ENCODE measurements at regions not wholly inside any gene's neighbourhood (a gene's known extent, or its start where the extent isn't known, plus 50 kb on each side); places are given as distances from the start of the nearest gene placed in this dataset.

- no peak for TF ChIP-seq CTCF (conservative IDR thresholded peaks at IDR 0.05 in 1 of 2, IDR thresholded peaks at IDR 0.05 in 1 of 2; ENCODE audit: extremely low read depth in 1 of 2, insufficient read depth in 1 of 2, low read depth in 1 of 2, low read length in 2 of 2)
- no peak for TF ChIP-seq EZH2 (IDR thresholded peaks at IDR 0.05; ENCODE audit: borderline replicate concordance, low read length)
Observed at GRCh38 chr16:79764415-79765110, 164.0 kb upstream of the MAF start.
